Endothelial cell of umbilical vein (primary cell): ENCODE measurements at regions not wholly inside any gene's neighbourhood (a gene's known extent, or its start where the extent isn't known, plus 50 kb on each side); places are given as distances from the start of the nearest gene placed in this dataset.

Experiments
- BruUV-seq: library from RNA; stranded (reverse); fragments of 400-500 nt; replicated peaks from 2 replicates; lab custom pipeline; 2021; lab: Mats Ljungman, UMichigan
- CTCF ChIA-PET: fragments of 300-600, 350-600 bp; sonication (Branson Sonifier 250); formaldehyde crosslinking; loops from one replicate; lab custom pipeline; 2021; ENCODE audit warnings: antibody characterized with exemption, inconsistent platforms; lab: Charles Lee
- POLR2A ChIA-PET: fragments of 300-600, 350-600 bp; sonication (Branson Sonifier 250); formaldehyde crosslinking; loops from one replicate; lab custom pipeline; 2021; ENCODE audit warnings: antibody characterized with exemption, inconsistent platforms; lab: Charles Lee
- DNase-seq: peaks from one replicate; pipeline ENCODE4 v3.0.0-alpha.2; 2011; ENCODE audit warnings: low read depth, low spot score
- FAIRE-seq: peaks from 2 replicates; lab custom pipeline; 2011; peaks lifted over from hg19 to GRCh38; lab: Jason Lieb, UNC
- H2AFZ ChIP-seq: 2 replicates; pipeline ENCODE4 v1.6.0; 2012; ENCODE audit warnings: low read depth, low read length, control low read depth, inconsistent platforms
- H3K27ac ChIP-seq: 2 replicates; pipeline ENCODE4 v1.5.1; 2011; ENCODE audit warnings: low read depth, mild to moderate bottlenecking, control low read depth, low read length, moderate library complexity; ENCODE audit not compliant: insufficient read depth
- H3K27me3 ChIP-seq, 2 experiments: 2 replicates each; pipeline versions ENCODE4 v1.6.0 to v1.6.1; 2011; ENCODE audit warnings: low read length in 2 of 2, mixed read lengths in 1 of 2; ENCODE audit not compliant: control insufficient read depth in 2 of 2, insufficient read depth in 2 of 2
- H3K36me3 ChIP-seq, 2 experiments: 2 replicates in 1 of 2; 3 replicates in 1 of 2; pipeline ENCODE4 v1.5.1; 2011; ENCODE audit warnings: low read length in 2 of 2, mild to moderate bottlenecking in 1 of 2, moderate library complexity in 1 of 2; ENCODE audit not compliant: control insufficient read depth in 2 of 2, insufficient read depth in 2 of 2; ENCODE audit errors: extremely low read depth in 1 of 2
- H3K4me1 ChIP-seq: 3 replicates; pipeline ENCODE4 v1.5.1; 2011; ENCODE audit warnings: mild to moderate bottlenecking, low read length; ENCODE audit not compliant: control insufficient read depth, insufficient read depth; ENCODE audit errors: extremely low read depth
- H3K4me2 ChIP-seq: 2 replicates; pipeline ENCODE4 v1.6.1; 2011; ENCODE audit warnings: low read length, control low read depth, mixed read lengths; ENCODE audit not compliant: insufficient read depth
- H3K4me3 ChIP-seq, 3 experiments: fragments of 200-600 bp in 1 of 3; sonication (generic), shearing (Covaris generic) in 1 of 3; replicated peaks in 1 of 3; 2 replicates each; pipeline ENCODE4 v1.5.1; 2011 to 2016; ENCODE audit warnings: control low read depth in 3 of 3, low read length in 3 of 3, mild to moderate bottlenecking in 2 of 3, inconsistent platforms in 1 of 3, low read depth in 1 of 3, moderate library complexity in 1 of 3; ENCODE audit not compliant: insufficient read depth in 1 of 3
- H3K79me2 ChIP-seq: 2 replicates; pipeline ENCODE4 v1.6.0; 2012; ENCODE audit warnings: low read length, inconsistent platforms; ENCODE audit not compliant: control insufficient read depth, insufficient read depth
- H3K9ac ChIP-seq: replicated peaks from 2 replicates; pipeline ENCODE3; 2011; ENCODE audit warnings: low read length, control low read depth; ENCODE audit not compliant: insufficient read depth; ENCODE audit errors: extremely low read depth
- H3K9me1 ChIP-seq: replicated peaks from 3 replicates; pipeline ENCODE4 v1.6.0; 2011; ENCODE audit warnings: mild to moderate bottlenecking, low read length; ENCODE audit not compliant: control insufficient read depth, insufficient read depth; ENCODE audit errors: extremely low read depth
- H3K9me3 ChIP-seq: replicated peaks from 2 replicates; pipeline ENCODE4 v1.5.1; 2012; ENCODE audit warnings: low read length, inconsistent platforms; ENCODE audit not compliant: control insufficient read depth, insufficient read depth
- H4K20me1 ChIP-seq: replicated peaks from 2 replicates; pipeline ENCODE3; 2011; ENCODE audit warnings: mild to moderate bottlenecking, low read length; ENCODE audit not compliant: control insufficient read depth, insufficient read depth; ENCODE audit errors: extremely low read depth
- CTCF ChIP-seq, 2 donors: IDR thresholded peaks; 1 replicate in 1 of 2; 2 replicates in 1 of 2; pipeline ENCODE4 v1.5.1; 2011; ENCODE audit warnings: low read length in 2 of 2, mild to moderate bottlenecking in 2 of 2, moderate library complexity in 2 of 2, control low read depth in 1 of 2, inconsistent platforms in 1 of 2, low read depth in 1 of 2; ENCODE audit not compliant: insufficient read depth in 1 of 2; ENCODE audit errors: extremely low read depth in 1 of 2
- EZH2 ChIP-seq: IDR thresholded peaks from 2 replicates; pipeline ENCODE4 v1.6.1; 2012; ENCODE audit warnings: borderline replicate concordance, low read depth, mild to moderate bottlenecking, moderate library complexity, low read length, inconsistent platforms; ENCODE audit not compliant: severe bottlenecking
- FOS ChIP-seq: IDR thresholded peaks from 2 replicates; pipeline ENCODE4 v1.6.1; 2011; ENCODE audit warnings: mild to moderate bottlenecking, low read length, moderate library complexity, borderline replicate concordance; ENCODE audit not compliant: insufficient read depth
- GATA2 ChIP-seq: IDR thresholded peaks from 2 replicates; pipeline ENCODE4 v1.7.0; 2011; ENCODE audit warnings: low read depth, mild to moderate bottlenecking, moderate library complexity, mixed read lengths, low read length; ENCODE audit not compliant: insufficient read length, insufficient read depth
- JUN ChIP-seq: IDR thresholded peaks from 2 replicates; pipeline ENCODE4 v1.6.1; 2011; ENCODE audit warnings: borderline replicate concordance, low read depth; ENCODE audit not compliant: insufficient read length, insufficient read depth
- MYC ChIP-seq: IDR thresholded peaks from one replicate; pipeline ENCODE4 v1.6.1; 2011; ENCODE audit warnings: mild to moderate bottlenecking, low read depth, low read length
- POLR2A ChIP-seq: IDR thresholded peaks from 2 replicates; pipeline ENCODE4 v1.6.1; 2012; ENCODE audit warnings: low read depth, mild to moderate bottlenecking, control low read depth, low read length
- POLR2AphosphoS5 ChIP-seq: IDR thresholded peaks from 2 replicates; pipeline ENCODE4 v1.6.1; 2012; ENCODE audit warnings: low read depth, mild to moderate bottlenecking, control low read depth, low read length, moderate library complexity; ENCODE audit not compliant: insufficient read depth
- dilution Hi-C: fragments of 300-500 bp; cut with MboI; formaldehyde crosslinking; loops from one replicate; pipeline ENCODE4 v1.15.0; 2019; ENCODE audit warnings: low sequenced_read_pairs; ENCODE audit not compliant: extremely low pct_ligation_motif_present
- intact Hi-C: fragments of 100-400 bp; cut with micrococcal nuclease; formaldehyde crosslinking; loops from one replicate; pipeline ENCODE4 v1.10.0; 2022
- TF ChIP-seq, protein P1 (sequence below): IDR thresholded peaks from 2 replicates; pipeline ENCODE4 v1.6.1; 2011; ENCODE audit not compliant: insufficient read depth, insufficient read length

GRCh38 chr4:53832549-53832948, 231.9 kb downstream of the CHIC2 start:
- Histone ChIP-seq H3K4me3 (no peak overlapping the region), H3K9me3 (no peaks in the 10 kb centered on the region), H3K36me3 (no peaks in the 10 kb centered on the region), H3K9ac (no peak overlapping the region), H3K27me3 (no peaks in the 10 kb centered on the region), H4K20me1 (no peaks in the 10 kb centered on the region), H3K4me1 (no peaks in the 10 kb centered on the region), H3K27ac (no peak overlapping the region), H3K9me1 (no peaks in the 10 kb centered on the region), H3K4me2 (no peak overlapping the region), H3K79me2 (no peaks in the 10 kb centered on the region), H2AFZ (no peak overlapping the region)
- dilution Hi-C loops = no loop called here
- ChIA-PET POLR2A (no interaction called here), CTCF (no interaction called here)
- intact Hi-C loops = no loop called here
- TF ChIP-seq POLR2AphosphoS5 (no peak), POLR2A (no peak), MYC (no peak), FOS (no peak), GATA2 (no peak), JUN (no peak), EZH2 (no peak), CTCF (IDR thresholded peaks at IDR 0.05; ENCODE audit: extremely low read depth in 1 of 2, insufficient read depth in 1 of 2, low read depth in 1 of 2, low read length in 2 of 2) (no peak)
- TF ChIP-seq, protein P1, sequence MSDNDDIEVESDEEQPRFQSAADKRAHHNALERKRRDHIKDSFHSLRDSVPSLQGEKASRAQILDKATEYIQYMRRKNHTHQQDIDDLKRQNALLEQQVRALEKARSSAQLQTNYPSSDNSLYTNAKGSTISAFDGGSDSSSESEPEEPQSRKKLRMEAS = no peak
- no peak for DNase-seq
- no TSS peak for BruUV-seq
- no peak for FAIRE-seq
